Heart left ventricle (tissue), 16 donors: ENCODE measurements at regions not wholly inside any gene's neighbourhood (a gene's known extent, or its start where the extent isn't known, plus 50 kb on each side); places are given as distances from the start of the nearest gene placed in this dataset.
"Not testable (repeated sequence)": the region's sequence is repeated elsewhere in the genome, so short reads cannot be mapped to it uniquely, and the experiment has no call there.

Experiments
- ATAC-seq, 4 donors: fragments of 200-7000 bp; cut with Tn5 transposase; one replicate each; pipeline ENCODE4 v1.9.1; 2020 to 2022; ENCODE audit warnings: moderate library complexity in 4 of 4, mild to moderate bottlenecking in 3 of 4, moderate number of reproducible peaks in 1 of 4
- DNase-seq, 5 donors: peaks; one replicate each; pipeline ENCODE4 v3.0.0-alpha.2; 2020
- H3K27ac ChIP-seq, 12 donors: fragments of 200-600 bp; sonication (generic) in 4 of 12; one replicate each; pipeline versions ENCODE4 v1.5.0 to v1.8.0; 2016 to 2022; ENCODE audit warnings: mild to moderate bottlenecking in 2 of 12
- H3K27me3 ChIP-seq, 9 donors: fragments of 200-600 bp; sonication (generic) in 2 of 9; one replicate each; pipeline versions ENCODE4 v1.5.1 to v1.8.0; 2016 to 2022; ENCODE audit warnings: mild to moderate bottlenecking in 3 of 9
- H3K36me3 ChIP-seq, 9 donors: fragments of 200-600 bp; sonication (generic) in 2 of 9; one replicate each; pipeline versions ENCODE4 v1.5.0 to v1.8.0; 2018 to 2022; ENCODE audit warnings: mild to moderate bottlenecking in 2 of 9
- H3K4me1 ChIP-seq, 12 donors: fragments of 200-600 bp; sonication (generic) in 4 of 12; one replicate each; pipeline versions ENCODE4 v1.5.0 to v1.8.0; 2016 to 2022; ENCODE audit warnings: mild to moderate bottlenecking in 3 of 12
- H3K4me3 ChIP-seq, 12 donors: fragments of 200-600 bp; sonication (generic) in 4 of 12; one replicate each; pipeline versions ENCODE4 v1.5.0 to v1.8.0; 2017 to 2022; ENCODE audit warnings: mild to moderate bottlenecking in 9 of 12, moderate library complexity in 4 of 12
- H3K9me3 ChIP-seq, 12 donors: fragments of 200-600 bp; sonication (generic) in 4 of 12; one replicate each; pipeline versions ENCODE4 v1.5.0 to v1.8.0; 2016 to 2022; ENCODE audit warnings: mild to moderate bottlenecking in 1 of 12
- CTCF ChIP-seq, 12 donors: fragments of 200-600 bp; sonication (generic) in 4 of 12; IDR thresholded peaks; one replicate each; pipeline versions ENCODE4 v1.5.0 to v1.8.0; 2018 to 2022; ENCODE audit warnings: antibody characterized with exemption in 12 of 12, mild to moderate bottlenecking in 5 of 12
- POLR2A ChIP-seq, 2 donors: fragments of 450-650 bp; IDR thresholded peaks; one replicate each; pipeline ENCODE4 v1.6.1; 2017; ENCODE audit warnings: antibody characterized with exemption in 2 of 2, mild to moderate bottlenecking in 2 of 2, moderate library complexity in 2 of 2
- WGBS, 4 donors: extraction: QIAGEN DNeasy Blood & Tissue Kit in 2 of 4; methylation state at CpG; one replicate each; pipeline versions ENCODE4 v1.1.5 to v1.1.7; 2013 to 2018; 5-methylcytosine and 5-hydroxymethylcytosine counted together
- intact Hi-C, 10 donors: fragments of 100-400 bp; cut with DNase I; formaldehyde crosslinking; loops; one replicate each; pipeline versions ENCODE4 v1.11.1 to v1.14.2; 2022
- donor health status: ischemic (EF 13 %, LVEDD 7.1; RV severe dilation, severe dysfunction).
- donor health status: healthy with polysubstance abuse.
- donor health status: DM: no; HTN: yes; CAD: no.
- donor health status: DM: no; HTN: no; CAD: no.
- donor health status: ischemic (EF 25% LVEDD 6.9; RV normal size, moderate dysfunction).
- donor health status: ischemic (EF 25% LVEDD 5.7; RV mildly dilated, moderate dysfunction).
- donor health status: healthy.
- donor health status: DM: yes; HTN: yes; CAD: no.
- donor health status: ischemic (EF 35%, LVEDD 5.7; RV mildly dilated, moderate dysfunction).
- donor health status: nonischemic (EF 11% LVEDD 7.7; RV severe dilation, severe dysfunction).
- donor health status: DM: yes; HTN: yes; CAD: no.
- donor health status: PGD.
- donor health status: ischemic (EF 29% LVEDD 5.4; RV normal size, mild dysfunction).
- donor health status: nonischemic (EF 23%, LVEDD 6.1; RV moderate dilation, normal function).

- Histone ChIP-seq H3K4me3 (no peak overlapping the region), H3K36me3 (no peaks in the 10 kb centered on the region), H3K27me3 (no peaks in the 10 kb centered on the region), H3K27ac (no peak overlapping the region), H3K4me1 (peaks cover 0 to 7% (median 0%) of the 10 kb centered on the region in 12 donors), H3K9me3 (peaks cover 0 to 6% (median 0%) of the 10 kb centered on the region in 12 donors)
- WGBS, 4 donors, result 47 to 62% (median 59%) methylated on average over 8 of the region's 8 CpGs
- no peak for ATAC-seq
- intact Hi-C loops, result loop anchor here in 2 of 10 donors (5.0 kb wide), 1 partner anchor 369 kb away; no protein-coding TSS in a partner anchor
- no peak for DNase-seq
- TF ChIP-seq CTCF (IDR thresholded peaks at IDR 0.05), result no peak
- TF ChIP-seq POLR2A (IDR thresholded peaks at IDR 0.05), result no peak
Measured at GRCh38 chr1:115506518-115506917, 135.3 kb upstream of the VANGL1 start.

GRCh38 chr1:115505148-115505571 lies 136.6 kb upstream of the VANGL1 start:
- H3K27ac ChIP-seq, result no peak overlapping the region
- peaks cover 0 to 7% (median 0%) of the 10 kb centered on the region in 12 donors for H3K4me1 ChIP-seq
- no peaks in the 10 kb centered on the region for H3K36me3 ChIP-seq
- no peaks in the 10 kb centered on the region for H3K9me3 ChIP-seq
- ATAC-seq (no peak), DNase-seq (no peak)
- no peak overlapping the region for H3K4me3 ChIP-seq
- TF ChIP-seq POLR2A (IDR thresholded peaks at IDR 0.05) (no peak), CTCF (IDR thresholded peaks at IDR 0.05) (no peak)
- intact Hi-C loops, result loop anchor here in 2 of 10 donors (5.0 kb wide), 1 partner anchor 368 kb away; no protein-coding TSS in a partner anchor
- no peaks in the 10 kb centered on the region for H3K27me3 ChIP-seq

- H3K27ac ChIP-seq, H3K9me3 ChIP-seq, DNase-seq, intact Hi-C loops, H3K4me1 ChIP-seq, H3K27me3 ChIP-seq, ATAC-seq, H3K4me3 ChIP-seq, H3K36me3 ChIP-seq: not testable (repeated sequence)
- 82 to 91% (median 86%) methylated on average over 4 of the region's 4 CpGs for whole genome bisulfite sequencing, 4 donors
Measured at GRCh38 chr1:115502183-115502582, 139.6 kb upstream of the VANGL1 start.

GRCh38 chr1:115501476-115501875 lies 140.3 kb upstream of the VANGL1 start:
- WGBS, 4 donors, result 76 to 95% (median 80%) methylated on average over 1 of the region's 1 CpG
- Histone ChIP-seq H3K27ac (no peak overlapping the region), H3K4me1 (no peaks in the 10 kb centered on the region), H3K27me3 (no peaks in the 10 kb centered on the region), H3K9me3 (no peaks in the 10 kb centered on the region), H3K4me3 (no peak overlapping the region), H3K36me3 (no peaks in the 10 kb centered on the region)
- DNase-seq (no peak), ATAC-seq (no peak)
- no peak for TF ChIP-seq POLR2A (IDR thresholded peaks at IDR 0.05)
- no peak for TF ChIP-seq CTCF (IDR thresholded peaks at IDR 0.05)
- intact Hi-C loops, result no loop called here

GRCh38 chr1:115499253-115499652 lies 142.5 kb upstream of the VANGL1 start:
- WGBS, 4 donors, result 80 to 86% (median 83%) methylated on average over 2 of the region's 2 CpGs
- TF ChIP-seq POLR2A (IDR thresholded peaks at IDR 0.05) (no peak), CTCF (IDR thresholded peaks at IDR 0.05) (no peak)
- ATAC-seq (no peak), DNase-seq (no peak)
- Histone ChIP-seq H3K4me1 (no peaks in the 10 kb centered on the region), H3K4me3 (no peak overlapping the region), H3K27me3 (no peaks in the 10 kb centered on the region), H3K36me3 (no peaks in the 10 kb centered on the region), H3K27ac (no peak overlapping the region), H3K9me3 (no peaks in the 10 kb centered on the region)
- intact Hi-C loops, result loop anchor here in 1 of 10 donors (10.0 kb wide), 1 partner anchor 276 kb away; no protein-coding TSS in a partner anchor
